Astrocyte of the cerebellum (primary cell): ENCODE measurements at regions not wholly inside any gene's neighbourhood (a gene's known extent, or its start where the extent isn't known, plus 50 kb on each side); places are given as distances from the start of the nearest gene placed in this dataset.

ENCODE experiments used
- DNase-seq: peaks from one replicate; pipeline ENCODE4 v3.0.0-alpha.2; 2011; ENCODE audit warnings: low read depth
- H3K4me3 ChIP-seq: 2 replicates; pipeline ENCODE4 v1.5.1; 2011; ENCODE audit warnings: mild to moderate bottlenecking, low read depth, low read length, moderate library complexity
- in situ Hi-C: cut with HindIII; loops from 2 replicates; pipeline ENCODE4 v1.10.0; 2017; ENCODE audit warnings: low sequenced_read_pairs
- TF ChIP-seq, protein P1 (sequence below): IDR thresholded peaks from 2 replicates; pipeline ENCODE4 v1.5.1; 2012; ENCODE audit warnings: low read length, low read depth, moderate library complexity, mild to moderate bottlenecking; ENCODE audit errors: missing control alignments

DNA sequence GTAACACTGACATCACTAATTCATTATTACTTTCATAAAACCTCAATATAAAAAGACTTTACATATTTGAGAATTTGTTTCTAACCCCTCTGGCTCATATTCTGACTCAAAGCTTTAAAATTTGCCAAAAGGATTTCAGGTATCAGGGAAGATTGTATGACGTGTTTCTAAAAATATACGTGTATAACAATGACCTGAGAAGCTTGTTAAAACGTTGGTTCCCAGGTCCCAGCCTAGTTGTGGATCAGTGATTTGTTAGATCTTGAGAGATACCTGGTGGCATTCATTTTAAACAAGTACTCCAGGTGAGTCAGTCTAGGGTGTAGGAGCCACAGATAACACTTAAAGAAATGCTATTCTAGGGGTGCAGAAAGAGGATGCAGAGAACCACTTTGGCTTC lies 1096.8 kb upstream of the NXPH2 start:
- in situ Hi-C loops, result no loop called here
- DNase-seq, result no peak
- TF ChIP-seq, protein P1, sequence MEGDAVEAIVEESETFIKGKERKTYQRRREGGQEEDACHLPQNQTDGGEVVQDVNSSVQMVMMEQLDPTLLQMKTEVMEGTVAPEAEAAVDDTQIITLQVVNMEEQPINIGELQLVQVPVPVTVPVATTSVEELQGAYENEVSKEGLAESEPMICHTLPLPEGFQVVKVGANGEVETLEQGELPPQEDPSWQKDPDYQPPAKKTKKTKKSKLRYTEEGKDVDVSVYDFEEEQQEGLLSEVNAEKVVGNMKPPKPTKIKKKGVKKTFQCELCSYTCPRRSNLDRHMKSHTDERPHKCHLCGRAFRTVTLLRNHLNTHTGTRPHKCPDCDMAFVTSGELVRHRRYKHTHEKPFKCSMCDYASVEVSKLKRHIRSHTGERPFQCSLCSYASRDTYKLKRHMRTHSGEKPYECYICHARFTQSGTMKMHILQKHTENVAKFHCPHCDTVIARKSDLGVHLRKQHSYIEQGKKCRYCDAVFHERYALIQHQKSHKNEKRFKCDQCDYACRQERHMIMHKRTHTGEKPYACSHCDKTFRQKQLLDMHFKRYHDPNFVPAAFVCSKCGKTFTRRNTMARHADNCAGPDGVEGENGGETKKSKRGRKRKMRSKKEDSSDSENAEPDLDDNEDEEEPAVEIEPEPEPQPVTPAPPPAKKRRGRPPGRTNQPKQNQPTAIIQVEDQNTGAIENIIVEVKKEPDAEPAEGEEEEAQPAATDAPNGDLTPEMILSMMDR, result no peak
- no peak overlapping the region for H3K4me3 ChIP-seq

DNA sequence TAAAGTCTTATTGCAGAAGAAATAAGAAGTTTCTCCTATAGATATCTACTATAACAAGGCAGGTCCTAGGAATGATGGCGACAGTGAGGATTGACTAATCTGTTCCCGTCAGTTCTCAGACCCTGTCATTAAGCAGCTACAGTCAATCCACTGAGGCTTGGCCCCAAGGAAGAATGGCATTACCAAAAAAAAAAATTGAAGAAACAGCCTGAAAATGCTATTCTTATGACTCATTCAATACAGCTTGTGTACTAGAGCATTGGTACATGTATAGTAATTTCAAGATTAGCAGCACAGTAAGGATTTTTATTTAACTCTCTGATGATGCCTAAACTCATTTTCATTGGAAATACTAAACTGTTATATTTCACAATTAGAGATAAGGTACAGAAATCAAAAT lies 1096.1 kb upstream of the NXPH2 start:
- H3K4me3 ChIP-seq, result no peak overlapping the region
- TF ChIP-seq, protein P1, result no peak
- DNase-seq, result no peak

DNA sequence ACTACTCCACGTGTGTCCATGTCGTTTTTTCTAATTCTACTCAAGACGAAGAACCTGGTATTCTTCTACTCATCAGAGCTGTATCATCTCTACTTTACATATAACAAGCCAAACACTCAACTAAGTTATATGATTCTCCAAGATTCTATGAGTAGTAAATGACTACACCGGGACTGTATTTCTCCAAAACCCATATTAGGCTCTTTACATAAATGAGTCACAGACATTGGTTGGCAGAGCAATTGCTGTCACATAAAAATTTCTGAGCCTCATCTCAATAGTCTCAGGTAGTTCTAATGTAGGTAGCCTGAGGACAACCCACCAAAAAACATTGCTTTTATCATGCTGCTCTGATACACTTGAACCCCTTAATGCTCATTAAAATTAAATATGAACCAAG lies 1092.3 kb upstream of the NXPH2 start:
- TF ChIP-seq, protein P1, result no peak
- no peak overlapping the region for H3K4me3 ChIP-seq
- in situ Hi-C loops, result no loop called here
- DNase-seq, result no peak

More for the DNA sequence above, 1096.1 kb upstream of the NXPH2 start:
- in situ Hi-C loops, result no loop called here

DNA sequence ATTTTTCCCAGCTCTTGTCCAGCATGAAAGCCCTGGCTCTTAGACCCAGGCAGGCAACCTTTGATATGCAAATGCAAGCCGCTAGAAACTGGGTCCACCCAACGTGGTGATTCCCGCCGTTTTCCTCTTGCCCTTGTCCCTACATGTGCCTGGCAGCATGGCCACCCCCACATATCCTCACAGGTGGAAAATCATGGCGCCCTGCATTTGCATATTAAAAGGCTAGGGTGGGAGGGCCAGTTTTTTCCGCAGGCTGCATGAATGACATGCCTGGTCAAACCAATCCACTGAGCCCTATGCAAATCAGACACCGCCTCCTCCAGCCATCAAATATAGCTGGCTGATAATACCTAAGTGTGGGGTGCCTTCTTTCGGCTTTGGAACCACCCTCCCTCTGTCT lies 1091.8 kb upstream of the NXPH2 start:
- in situ Hi-C loops, result no loop called here
- no peak for DNase-seq
- TF ChIP-seq, protein P1, result no peak
- H3K4me3 ChIP-seq, result no peak overlapping the region

DNA sequence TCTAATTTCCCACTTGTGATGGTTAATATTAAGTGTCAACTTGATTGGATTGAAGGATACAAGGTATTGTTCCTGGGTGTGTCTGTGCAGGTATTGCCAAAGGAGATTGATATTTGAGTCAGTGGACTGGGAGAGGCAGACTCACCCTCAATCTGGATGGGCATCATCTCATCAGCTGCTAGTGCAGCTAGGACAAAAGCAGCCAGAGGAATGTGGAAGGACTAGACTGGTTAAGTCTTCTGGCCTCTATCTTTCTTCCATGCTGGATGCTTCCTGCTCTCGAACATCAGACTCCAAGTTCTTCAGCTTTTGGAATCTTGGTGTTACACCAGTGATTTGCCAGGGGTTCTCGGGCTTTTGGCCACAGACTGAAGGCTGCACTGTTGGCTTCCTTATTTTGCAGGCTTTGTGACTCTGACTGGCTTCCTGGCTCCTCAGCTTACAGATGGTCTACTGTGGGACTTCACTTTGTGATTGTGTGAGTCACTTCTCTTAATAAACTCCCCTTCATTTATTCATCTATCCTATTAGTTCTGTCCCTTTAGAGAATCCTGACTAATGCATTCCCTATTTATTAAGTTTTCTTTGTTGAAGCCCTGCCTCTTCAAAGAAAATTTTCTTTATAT lies 1087.5 kb upstream of the NXPH2 start:
- in situ Hi-C loops, result no loop called here
- TF ChIP-seq, protein P1, result no peak
- DNase-seq, result no peak
- H3K4me3 ChIP-seq, result no peak overlapping the region

DNA sequence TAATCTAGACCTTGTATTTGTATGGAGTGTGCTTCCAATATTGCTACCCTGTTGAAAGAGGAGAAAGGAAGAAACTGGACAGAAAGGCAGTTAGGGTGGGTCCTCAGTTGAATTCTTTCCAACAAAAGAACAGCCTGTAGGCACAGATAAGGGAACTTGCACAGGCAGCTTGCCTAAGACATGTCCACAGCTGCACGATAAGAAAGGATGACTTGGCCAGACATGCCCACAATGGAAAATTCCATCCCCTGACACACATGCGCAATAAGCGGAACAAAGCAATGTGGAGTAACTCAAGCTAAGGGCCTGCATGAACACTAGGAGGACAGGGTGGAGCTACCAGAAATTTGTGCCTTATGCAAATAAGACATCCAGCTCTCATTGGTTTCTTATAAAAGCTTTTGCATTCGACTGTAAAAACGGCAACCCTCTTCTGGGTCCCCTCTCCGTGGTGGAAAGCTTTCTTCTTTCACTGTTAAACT lies 1084.7 kb upstream of the NXPH2 start:
- in situ Hi-C loops, result no loop called here
- TF ChIP-seq, protein P1, result no peak
- DNase-seq, result no peak
- H3K4me3 ChIP-seq, result no peak overlapping the region
